GM23248 (cell line): ENCODE measurements at regions not wholly inside any gene's neighbourhood (a gene's known extent, or its start where the extent isn't known, plus 50 kb on each side); places are given as distances from the start of the nearest gene placed in this dataset.

Experiments
- EZH2 ChIP-seq: fragments of 200-600 bp; sonication (generic); IDR thresholded peaks from 2 replicates; pipeline ENCODE4 v1.6.1; 2018; ENCODE audit warnings: antibody characterized with exemption, mild to moderate bottlenecking; ENCODE audit not compliant: insufficient read depth, poor library complexity, severe bottlenecking
- EZH2phosphoT487 ChIP-seq: fragments of 200-600 bp; sonication (generic); IDR thresholded peaks from 2 replicates; pipeline ENCODE4 v1.6.1; 2018; ENCODE audit warnings: antibody characterized with exemption, moderate library complexity, mild to moderate bottlenecking, low read depth; ENCODE audit not compliant: insufficient read depth

- TF ChIP-seq EZH2phosphoT487 (no peak), EZH2 (no peak)
These were observed 65.1 kb upstream of the KLF4 start for GRCh38 chr9:107554636-107555035.
